Fibroblast of the conjunctiva (primary cell): ENCODE measurements at regions not wholly inside any gene's neighbourhood (a gene's known extent, or its start where the extent isn't known, plus 50 kb on each side); places are given as distances from the start of the nearest gene placed in this dataset.
"Not testable (repeated sequence)": the region's sequence is repeated elsewhere in the genome, so short reads cannot be mapped to it uniquely, and the experiment has no call there.

ENCODE experiments used
- DNase-seq: peaks from one replicate; pipeline ENCODE4 v3.0.0-alpha.2; 2010; ENCODE audit warnings: low read depth

DNA sequence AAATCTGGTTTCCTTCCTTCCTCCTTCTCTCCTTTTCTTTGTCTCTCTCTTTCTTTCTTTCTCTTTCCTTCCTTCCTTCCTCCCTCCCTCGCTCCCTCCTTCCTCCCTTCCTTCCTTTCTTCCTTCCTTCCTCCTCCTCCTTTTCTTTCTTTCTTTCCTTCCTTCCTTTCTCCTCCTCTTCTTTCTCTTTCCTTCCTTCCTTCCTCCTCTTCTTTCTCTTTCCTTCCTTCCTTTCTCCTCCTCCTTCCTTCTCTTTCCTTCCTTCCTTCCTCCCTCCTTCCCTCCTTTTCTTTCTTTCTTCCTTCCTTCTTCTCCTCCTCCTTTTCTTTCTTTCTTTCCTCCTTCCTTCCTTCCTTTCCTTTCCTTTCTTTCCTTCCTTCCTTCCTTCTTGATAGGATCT is 61.2 kb downstream of the VIP start:
- no peak for DNase-seq

DNA sequence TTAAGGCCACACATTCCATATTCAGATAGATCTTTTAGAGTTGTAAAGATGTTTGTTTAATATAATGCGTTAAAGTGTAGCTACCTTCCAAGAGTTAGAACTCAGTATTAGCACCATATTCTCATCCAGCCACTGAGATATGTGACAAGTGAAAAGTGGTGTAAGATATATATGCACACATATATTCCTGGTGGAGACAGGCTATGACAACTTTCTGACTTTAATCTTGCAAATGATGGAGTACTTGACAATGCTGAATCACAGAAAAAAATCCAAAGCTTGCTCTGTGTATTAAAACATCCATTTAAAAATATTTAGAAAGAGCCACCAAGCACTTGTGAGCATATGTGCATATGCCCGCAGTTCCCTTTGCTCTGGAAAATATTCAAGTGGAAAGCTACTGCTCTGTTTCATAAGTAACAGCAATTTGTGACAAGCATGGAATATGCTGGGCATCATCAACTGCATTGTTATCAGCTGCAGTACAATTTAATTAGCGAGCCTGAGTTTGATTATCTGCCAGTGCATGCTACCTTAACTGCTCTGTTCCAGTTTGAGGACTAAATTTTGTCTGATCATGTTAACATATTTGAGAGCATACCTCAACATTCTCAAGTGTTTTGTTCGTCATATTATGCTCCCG is 64.8 kb downstream of the VIP start:
- no peak for DNase-seq

DNA sequence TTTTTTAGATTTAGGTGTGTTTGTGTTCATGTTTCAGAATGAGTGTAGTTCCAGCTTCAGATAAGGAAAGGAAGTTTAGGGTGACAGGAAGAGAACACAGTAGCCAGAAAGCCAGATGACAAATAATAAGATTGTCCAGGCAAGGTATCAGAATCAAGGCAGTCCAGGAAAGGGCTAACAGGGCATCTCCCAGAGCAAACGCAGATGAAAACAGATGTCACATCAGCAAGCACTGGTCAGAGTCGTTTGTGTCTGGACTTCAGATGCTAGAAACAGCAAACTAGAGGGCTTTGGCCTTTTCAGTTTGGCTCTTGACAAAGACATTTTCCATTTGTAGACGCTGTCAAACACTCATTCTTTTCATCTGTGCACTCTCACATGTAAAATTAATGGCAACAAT is 65.5 kb downstream of the VIP start:
- DNase-seq = no peak

DNA sequence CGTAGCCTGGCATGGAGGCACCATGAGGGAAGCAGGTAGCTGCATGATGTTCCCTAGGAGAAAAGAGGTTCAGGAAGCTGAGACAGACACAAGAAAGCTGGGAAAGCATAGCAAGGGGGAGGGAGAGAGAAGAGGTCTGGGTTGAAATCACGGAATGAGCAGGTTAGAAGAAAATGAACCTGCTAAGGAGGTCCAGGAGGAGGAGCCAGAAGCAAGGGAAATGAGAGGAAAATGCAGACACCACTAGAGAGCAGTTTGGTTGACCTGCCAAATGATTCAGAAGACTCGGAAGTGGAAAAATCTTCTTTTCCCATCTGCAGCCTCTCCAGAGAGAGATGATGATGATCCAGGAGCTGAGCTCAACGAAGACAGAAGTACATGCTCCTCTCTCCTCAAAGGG is 70.9 kb downstream of the VIP start:
- DNase-seq = no peak

DNA sequence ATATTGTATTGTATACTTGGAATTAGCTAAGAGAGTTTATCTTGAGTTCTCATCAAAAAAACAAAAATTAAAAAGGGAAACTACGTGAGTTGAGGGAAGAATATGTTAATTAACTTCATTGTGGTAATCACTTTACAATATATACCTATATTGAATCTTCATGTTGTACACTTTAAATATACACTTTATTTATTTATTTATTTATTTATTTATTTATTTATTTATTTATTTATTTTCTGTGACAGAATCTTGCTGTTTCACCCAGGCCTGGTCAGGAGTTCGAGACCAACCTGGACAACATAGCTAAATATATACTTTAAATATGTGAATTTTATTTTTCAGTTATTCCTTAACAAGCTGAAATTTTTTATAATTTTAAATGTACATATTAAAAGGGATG is 74.1 kb downstream of the VIP start:
- no peak for DNase-seq

DNA sequence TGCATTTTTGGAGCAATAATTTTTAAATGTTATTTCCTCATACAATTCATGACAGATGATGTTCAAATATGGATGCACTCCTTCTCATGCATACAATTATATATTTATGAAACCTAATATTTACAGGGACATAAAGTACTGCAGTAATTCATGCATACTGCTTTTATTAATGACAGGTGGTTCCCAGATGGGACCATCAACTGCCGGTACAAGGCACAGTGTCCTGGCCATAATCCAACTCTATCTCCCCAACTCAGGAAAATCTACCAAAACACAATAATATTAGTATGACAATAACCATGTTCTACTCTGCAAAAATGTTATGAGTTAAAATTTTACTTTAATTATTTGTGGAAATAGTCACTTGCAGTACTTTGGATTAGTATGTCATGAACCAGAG is 77.8 kb downstream of the VIP start:
- DNase-seq = no peak

DNA sequence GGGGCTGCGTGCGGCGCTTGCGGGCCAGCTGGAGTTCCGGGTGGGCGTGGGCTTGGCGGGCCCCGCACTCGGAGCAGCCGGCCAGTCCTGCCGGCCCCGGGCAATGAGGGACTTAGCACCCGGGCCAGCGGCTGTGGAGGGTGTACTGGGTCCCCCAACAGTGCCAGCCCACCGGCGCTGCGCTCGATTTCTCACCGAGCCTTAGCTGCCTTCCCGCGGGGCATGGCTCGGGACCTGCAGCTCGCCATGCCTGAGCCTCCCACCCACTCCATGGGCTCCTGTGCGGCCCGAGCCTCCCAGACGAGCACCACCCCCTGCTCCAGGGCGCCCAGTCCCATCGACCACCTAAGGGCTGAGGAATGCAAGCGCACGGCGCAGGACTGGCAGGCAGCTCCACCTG is 83.8 kb downstream of the VIP start:
- DNase-seq = not testable (repeated sequence)

DNA sequence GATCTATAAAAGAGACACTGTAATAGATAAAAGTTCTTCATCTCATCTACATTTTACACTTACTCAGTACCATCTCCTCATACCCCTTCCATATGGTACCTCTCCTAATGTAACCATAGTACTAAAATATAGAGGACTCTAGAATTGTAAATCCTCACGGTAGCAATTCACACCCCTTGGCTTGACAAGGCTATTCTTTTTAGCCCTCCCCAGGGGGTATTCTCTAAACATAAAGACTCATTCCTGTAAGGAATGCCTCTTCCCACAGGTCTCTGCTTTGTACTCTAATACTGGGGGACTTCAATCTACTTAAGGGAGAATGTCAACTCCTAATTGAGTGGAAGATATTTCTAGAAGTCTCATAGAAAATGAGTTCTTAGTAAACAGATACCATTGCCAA is 85.9 kb downstream of the VIP start:
- no peak for DNase-seq

DNA sequence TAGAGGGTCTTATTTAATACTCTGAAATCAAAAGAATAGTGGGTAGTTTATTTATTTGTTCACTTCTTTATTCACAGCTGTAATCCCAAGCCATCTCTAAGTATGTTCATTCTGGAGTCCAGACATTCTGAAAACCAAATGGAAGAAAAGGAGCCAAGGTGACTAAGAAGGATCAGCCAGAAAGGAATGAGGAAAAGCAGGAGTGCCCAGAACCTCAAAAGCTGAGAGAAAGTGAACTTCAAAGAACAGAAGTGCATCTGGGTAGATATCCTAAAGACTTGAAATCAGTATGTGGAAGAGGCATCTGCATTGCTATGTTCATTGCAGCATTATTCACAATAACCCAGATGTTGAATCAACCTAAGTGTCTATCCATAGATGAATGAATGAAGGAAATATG is 94.8 kb downstream of the VIP start:
- DNase-seq = no peak

DNA sequence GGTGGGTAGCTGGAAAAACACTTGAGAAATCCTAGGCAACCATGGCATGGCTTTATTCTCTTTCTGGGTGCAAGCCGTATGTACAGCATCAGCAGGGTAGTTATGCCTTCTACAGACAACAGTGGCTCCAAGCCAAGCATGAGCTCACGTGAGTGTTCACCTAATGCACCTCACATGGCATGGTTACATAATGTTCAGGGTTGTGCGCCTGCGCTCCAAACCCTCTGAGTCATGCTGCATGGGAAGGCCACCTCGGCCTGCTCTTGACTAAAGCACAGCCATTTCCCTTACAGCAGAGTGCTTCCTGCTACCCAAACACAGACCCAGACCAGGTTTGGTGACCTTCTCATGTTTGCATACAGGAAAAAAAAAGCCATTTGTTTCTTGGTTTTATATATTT is 96.2 kb downstream of the VIP start:
- DNase-seq = no peak

DNA sequence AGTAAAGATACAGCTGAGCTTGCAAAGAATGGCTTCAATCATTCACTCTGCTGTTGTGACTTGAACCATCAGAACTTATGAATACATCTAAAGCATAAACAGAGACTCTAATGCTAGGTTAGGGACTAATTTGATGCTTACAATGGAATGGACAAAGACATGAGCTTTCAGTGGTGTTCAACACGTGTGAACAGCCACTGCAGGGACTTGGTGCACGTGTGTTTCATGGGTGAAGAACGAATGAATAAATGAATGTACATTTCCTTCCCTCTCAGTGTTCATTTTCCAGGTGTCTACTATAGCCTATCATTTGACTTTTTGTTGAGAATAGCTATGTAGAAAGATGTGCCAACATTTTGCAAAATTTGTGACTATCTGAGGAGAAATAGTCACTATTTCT is 98.3 kb downstream of the VIP start:
- DNase-seq = no peak

DNA sequence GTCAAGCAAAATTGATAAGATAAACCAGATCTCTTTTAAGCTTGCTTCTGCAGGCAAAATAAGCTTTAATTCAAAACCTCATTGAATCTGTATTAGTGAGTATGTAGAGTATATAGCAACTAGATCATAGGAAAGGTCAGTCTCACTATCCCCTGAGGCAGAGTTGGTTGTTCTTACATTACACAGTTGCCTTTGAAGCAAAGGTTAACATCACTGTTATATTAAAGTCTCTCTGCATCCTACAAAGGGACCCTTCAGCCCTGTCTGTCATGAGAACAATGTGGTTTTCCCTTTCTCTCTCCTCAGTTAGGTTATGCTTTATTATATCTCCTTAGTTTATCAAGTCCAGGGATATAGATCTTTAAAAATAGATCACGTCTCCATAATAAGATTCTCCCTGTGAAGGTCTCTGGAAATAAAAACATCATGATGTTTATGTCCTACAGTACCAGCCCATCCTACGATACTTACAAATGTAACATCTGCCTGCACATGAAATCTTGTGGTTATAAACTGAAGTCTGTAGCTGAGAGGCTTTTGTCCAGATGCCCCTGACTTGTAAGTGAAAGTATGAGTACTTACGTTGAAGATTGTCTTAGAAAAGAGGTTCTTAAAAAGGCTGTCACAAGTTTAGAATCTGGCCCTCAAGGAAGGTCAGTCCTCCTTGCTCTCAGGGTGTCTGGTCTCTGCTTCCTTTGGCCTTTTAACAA is 103.6 kb downstream of the VIP start:
- DNase-seq = no peak

DNA sequence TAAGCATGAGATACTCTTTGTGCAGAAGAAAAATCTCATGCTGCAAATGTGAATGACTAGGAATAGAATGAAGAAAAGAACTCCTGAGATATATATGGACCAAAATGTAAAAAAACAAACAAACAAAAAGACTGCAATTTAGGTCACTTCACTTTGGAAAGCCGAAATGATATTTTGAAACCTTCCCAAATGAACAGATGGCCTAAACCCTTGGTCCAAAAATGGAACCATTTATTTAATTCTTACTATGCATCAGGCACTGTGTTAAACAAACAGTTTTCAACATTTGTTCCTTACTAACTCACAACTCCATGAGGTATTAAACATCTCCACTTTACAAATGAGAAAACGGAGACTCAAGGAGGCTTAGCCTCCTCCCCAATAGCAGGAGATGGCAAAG is 107.5 kb downstream of the VIP start:
- no peak for DNase-seq

DNA sequence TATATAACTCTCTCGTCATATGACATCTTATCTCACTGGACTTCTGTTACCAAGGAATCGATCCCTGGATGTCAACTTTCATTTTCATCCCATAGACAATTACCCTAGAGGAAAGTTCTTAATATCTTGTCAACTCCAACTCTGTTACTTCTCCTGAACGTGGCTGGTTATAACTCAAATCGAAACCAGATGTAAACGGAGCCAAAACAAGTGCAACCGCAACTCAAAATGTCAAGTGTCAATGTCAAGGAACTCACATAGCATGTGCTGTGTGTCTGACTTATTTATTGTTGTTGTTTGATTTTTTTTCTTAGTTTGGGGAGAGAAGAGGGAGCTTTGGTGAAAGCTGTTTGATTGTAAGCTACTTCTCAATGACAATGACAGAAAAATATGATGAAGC is 108.6 kb downstream of the VIP start:
- no peak for DNase-seq

DNA sequence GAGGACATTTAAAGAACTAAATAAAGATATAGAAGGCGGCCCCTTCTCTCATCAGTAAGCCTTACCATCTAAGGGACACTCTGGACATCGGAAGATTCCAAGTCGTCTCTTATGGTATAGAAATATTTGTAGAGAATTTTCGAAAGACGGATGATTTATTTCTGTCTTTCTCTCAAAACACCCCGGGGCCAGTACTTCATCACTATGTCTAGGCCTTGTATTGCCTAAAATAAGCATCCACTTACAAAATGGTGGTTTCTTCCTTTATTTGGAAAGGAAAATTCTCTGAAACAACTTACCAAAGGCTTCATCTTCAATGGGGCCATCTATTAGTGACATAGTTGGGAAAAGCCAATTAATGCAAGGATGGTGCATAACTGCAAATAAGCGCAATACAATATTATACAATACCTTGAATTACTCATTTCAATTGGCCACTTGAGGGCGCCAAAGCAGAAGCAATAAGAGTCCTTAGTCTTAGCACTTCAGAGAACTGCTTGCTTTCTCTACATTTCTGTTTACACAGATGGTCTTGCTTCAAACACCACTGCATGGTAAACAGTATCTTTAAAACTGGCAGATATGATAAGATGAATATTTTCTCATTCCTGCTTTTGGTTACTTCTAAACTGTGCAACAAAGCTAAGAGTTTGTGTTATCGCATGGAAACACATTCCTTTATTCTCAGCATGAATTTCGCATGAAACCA is 113.2 kb downstream of the VIP start:
- peak; percentile 63 for DNase-seq

DNA sequence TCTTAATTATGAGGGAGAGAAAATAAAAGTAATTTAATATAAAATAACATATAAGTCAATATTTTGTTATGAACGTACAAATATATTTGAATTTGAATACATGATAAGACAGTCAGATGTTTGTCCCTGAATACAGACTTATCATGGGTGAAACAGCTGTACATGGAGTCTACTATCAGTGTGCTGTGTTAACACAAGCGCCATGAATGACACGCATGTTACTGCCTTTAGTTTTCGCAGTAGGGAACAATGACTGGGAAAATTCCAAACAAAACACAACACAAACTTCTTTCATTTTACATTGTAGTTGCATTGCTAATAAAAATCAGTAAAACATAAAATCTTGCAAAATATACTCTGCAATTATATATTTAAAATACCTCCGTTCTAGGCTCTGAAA is 108.6 kb downstream of the FBXO5 start:
- no peak for DNase-seq

DNA sequence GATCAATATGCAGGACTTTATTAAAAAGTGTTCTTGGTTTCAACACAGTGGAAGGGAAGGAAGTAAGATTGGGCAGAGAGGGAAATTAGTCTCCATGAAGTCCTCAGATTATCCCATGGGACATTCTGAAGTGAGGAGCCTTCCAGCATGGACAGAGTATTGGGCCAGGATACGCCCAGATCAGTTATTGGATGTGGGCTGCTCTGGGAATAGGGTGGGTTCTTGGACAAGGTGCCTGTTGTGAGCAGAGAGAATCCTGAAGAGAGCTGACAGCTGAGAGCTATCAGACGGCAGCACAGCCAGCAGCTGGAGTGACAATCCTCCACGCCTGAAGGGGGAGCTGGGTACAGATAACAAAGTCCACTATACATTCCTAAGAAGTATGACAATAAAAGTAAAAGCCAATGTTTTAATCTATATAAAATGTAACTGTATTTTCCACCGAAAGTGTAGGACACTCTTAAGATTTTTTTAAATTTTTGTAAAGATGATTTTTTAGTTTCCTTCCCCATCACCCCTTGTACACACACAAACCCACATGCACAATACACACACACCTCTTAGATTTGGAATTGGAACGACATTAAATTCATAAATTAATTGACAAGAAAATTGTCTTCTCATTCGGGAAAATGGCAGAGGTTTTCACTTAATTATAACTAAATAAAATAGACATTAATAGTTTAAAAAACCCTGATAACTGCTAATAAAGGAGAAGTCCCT is 107.8 kb downstream of the FBXO5 start:
- no peak for DNase-seq

DNA sequence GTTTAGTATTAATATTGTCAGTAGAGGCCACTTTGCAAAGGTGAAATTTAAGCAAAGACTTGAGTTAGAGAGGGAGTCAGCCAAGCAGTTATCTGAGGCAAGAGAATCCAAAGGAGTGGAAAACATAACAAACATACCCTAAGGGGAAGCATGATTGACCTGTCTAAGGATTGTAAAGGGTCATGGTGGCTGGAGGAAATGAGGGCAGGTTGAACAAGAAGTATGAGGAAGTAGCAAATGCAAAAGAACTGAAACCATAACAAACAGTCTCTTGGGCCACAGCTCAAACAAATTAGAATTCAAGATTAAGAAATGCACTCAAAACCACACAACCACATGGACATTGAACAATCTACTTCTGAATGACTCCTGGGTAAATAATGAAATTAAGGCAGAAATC is 103.2 kb downstream of the FBXO5 start:
- no peak for DNase-seq

DNA sequence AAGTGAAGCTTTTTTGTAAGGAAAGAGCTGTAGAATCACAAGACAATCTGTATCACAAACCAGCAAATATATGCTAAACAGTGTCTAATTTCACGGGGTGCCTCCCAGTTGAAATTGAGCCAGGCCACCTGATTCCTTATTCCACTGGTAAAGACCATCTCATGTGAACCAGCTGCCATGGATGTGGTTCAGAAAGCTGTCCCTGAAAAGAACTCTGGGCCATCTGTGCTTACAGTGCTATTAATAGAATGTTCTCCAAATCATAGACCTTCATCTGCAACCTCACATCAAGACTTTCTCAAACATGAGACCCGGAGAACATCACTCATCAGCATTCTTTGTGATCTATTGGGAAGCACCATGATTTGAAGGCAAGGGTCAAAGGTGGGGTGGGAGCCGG is 89.7 kb downstream of the FBXO5 start:
- DNase-seq = no peak

DNA sequence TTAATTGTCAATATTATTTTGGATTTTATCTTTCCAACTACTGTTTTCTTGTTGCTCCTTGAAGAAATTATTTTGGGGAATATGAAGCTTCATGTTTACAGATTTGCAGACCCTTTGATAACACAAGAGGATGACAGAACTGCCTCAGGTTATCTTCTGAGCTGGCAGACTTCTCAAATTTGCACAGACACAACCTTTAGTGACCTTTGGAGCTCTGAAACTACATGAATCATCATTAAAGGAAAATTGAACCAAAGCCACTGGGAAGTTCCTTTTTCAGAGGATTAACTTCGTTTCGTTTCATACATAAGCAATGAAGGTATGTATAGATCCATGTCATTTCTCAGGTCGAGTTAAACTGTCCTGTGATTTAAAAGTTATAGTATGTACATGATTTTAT is 85.9 kb downstream of the FBXO5 start:
- DNase-seq = no peak

DNA sequence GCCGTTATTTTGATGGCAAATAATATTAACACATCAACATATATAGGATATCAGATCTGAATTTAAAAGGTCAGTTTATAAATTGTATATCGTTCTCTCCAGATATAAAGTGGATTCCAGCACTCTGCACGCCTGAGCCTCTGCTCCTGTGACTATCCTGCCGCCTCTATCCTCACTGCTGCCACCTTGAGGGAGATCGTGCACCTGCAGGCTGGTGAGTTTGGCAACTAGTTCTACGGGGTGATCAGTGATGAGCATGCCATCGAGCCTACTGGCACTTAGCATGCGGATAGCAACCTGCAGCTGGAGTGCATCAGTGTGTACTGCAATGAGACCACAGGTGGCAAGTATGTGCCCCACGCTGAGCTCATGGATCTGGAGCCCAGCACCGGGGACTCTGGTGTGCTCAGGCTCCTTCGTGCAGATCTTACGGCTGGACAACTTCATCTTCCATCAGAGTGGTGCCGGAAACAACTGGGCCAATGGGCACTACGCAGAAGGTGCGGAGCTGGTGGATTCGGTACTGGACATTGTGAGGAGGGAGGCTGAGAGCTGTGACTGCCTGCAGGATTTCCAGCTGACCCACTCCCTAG is 84.9 kb downstream of the FBXO5 start:
- DNase-seq = peak; percentile 22

DNA sequence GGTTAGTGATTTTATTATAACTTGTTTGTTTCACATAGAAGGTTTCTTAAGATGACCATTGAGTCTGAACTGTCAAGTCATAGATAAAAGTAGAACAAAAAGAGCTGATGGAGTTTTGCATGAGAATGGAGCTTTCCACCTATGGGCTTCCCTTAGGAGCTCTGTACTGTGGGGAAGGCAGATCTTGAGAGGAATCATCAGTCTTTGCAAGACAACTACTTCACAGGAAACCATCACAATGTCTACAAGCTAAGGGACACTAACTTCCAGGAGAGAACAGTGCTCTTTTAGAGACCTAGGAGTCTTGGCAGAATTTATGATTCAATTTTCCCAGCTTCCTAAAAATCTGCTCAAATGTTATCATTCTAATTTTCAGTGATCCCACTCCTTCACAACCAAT is 78.2 kb downstream of the FBXO5 start:
- DNase-seq = no peak
